ENCODE measurements at regions not wholly inside any gene's neighbourhood (a gene's known extent, or its start where the extent isn't known, plus 50 kb on each side); places are given as distances from the start of the nearest gene placed in this dataset.

DNA sequence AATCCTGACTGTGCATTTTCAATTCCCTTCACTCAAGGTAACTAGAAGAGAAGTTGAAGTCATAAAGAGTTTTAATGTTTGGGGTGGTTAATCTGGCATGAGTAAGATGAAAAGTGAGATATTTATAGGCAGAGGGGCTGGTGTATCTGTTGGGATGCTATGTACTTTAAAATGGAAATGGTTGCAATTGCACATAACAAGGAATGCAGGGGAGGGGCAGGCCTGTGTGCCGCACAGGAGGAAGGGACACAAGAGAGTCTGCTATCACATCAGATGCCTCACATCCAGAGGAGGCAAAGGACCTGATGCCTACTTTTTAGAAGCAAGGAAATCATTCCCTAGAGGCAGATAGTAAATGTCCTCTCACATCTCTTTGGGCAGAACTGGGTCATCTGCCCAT is 55.5 kb upstream of the OSMR start (continued):
- TF ChIP-seq, protein P1, sequence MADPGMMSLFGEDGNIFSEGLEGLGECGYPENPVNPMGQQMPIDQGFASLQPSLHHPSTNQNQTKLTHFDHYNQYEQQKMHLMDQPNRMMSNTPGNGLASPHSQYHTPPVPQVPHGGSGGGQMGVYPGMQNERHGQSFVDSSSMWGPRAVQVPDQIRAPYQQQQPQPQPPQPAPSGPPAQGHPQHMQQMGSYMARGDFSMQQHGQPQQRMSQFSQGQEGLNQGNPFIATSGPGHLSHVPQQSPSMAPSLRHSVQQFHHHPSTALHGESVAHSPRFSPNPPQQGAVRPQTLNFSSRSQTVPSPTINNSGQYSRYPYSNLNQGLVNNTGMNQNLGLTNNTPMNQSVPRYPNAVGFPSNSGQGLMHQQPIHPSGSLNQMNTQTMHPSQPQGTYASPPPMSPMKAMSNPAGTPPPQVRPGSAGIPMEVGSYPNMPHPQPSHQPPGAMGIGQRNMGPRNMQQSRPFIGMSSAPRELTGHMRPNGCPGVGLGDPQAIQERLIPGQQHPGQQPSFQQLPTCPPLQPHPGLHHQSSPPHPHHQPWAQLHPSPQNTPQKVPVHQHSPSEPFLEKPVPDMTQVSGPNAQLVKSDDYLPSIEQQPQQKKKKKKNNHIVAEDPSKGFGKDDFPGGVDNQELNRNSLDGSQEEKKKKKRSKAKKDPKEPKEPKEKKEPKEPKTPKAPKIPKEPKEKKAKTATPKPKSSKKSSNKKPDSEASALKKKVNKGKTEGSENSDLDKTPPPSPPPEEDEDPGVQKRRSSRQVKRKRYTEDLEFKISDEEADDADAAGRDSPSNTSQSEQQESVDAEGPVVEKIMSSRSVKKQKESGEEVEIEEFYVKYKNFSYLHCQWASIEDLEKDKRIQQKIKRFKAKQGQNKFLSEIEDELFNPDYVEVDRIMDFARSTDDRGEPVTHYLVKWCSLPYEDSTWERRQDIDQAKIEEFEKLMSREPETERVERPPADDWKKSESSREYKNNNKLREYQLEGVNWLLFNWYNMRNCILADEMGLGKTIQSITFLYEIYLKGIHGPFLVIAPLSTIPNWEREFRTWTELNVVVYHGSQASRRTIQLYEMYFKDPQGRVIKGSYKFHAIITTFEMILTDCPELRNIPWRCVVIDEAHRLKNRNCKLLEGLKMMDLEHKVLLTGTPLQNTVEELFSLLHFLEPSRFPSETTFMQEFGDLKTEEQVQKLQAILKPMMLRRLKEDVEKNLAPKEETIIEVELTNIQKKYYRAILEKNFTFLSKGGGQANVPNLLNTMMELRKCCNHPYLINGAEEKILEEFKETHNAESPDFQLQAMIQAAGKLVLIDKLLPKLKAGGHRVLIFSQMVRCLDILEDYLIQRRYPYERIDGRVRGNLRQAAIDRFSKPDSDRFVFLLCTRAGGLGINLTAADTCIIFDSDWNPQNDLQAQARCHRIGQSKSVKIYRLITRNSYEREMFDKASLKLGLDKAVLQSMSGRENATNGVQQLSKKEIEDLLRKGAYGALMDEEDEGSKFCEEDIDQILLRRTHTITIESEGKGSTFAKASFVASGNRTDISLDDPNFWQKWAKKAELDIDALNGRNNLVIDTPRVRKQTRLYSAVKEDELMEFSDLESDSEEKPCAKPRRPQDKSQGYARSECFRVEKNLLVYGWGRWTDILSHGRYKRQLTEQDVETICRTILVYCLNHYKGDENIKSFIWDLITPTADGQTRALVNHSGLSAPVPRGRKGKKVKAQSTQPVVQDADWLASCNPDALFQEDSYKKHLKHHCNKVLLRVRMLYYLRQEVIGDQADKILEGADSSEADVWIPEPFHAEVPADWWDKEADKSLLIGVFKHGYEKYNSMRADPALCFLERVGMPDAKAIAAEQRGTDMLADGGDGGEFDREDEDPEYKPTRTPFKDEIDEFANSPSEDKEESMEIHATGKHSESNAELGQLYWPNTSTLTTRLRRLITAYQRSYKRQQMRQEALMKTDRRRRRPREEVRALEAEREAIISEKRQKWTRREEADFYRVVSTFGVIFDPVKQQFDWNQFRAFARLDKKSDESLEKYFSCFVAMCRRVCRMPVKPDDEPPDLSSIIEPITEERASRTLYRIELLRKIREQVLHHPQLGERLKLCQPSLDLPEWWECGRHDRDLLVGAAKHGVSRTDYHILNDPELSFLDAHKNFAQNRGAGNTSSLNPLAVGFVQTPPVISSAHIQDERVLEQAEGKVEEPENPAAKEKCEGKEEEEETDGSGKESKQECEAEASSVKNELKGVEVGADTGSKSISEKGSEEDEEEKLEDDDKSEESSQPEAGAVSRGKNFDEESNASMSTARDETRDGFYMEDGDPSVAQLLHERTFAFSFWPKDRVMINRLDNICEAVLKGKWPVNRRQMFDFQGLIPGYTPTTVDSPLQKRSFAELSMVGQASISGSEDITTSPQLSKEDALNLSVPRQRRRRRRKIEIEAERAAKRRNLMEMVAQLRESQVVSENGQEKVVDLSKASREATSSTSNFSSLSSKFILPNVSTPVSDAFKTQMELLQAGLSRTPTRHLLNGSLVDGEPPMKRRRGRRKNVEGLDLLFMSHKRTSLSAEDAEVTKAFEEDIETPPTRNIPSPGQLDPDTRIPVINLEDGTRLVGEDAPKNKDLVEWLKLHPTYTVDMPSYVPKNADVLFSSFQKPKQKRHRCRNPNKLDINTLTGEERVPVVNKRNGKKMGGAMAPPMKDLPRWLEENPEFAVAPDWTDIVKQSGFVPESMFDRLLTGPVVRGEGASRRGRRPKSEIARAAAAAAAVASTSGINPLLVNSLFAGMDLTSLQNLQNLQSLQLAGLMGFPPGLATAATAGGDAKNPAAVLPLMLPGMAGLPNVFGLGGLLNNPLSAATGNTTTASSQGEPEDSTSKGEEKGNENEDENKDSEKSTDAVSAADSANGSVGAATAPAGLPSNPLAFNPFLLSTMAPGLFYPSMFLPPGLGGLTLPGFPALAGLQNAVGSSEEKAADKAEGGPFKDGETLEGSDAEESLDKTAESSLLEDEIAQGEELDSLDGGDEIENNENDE (IDR thresholded peaks at IDR 0.05; ENCODE audit: insufficient replicate concordance, low read length), result no peak
- TF ChIP-seq TAF1 (IDR thresholded peaks at IDR 0.05; ENCODE audit: low read depth, low read length), result no peak

Data from H1 (cell line).